ENCODE measurements at regions not wholly inside any gene's neighbourhood (a gene's known extent, or its start where the extent isn't known, plus 50 kb on each side); places are given as distances from the start of the nearest gene placed in this dataset.

- no peak for DNase-seq (ENCODE audit: low spot score)
Measured at GRCh38 chr11:116413301-116414242, 359.2 kb downstream of the BUD13 start.

GRCh38 chr11:116412118-116412889 lies 360.5 kb downstream of the BUD13 start:
- DNase-seq (ENCODE audit: low spot score): no peak

GRCh38 chr11:116409238-116409637 lies 363.5 kb downstream of the BUD13 start:
- DNase-seq (ENCODE audit: low spot score): no peak

GRCh38 chr11:116406042-116406441 lies 366.7 kb downstream of the BUD13 start:
- no peak for DNase-seq (ENCODE audit: low spot score)

- no peak for DNase-seq (ENCODE audit: low spot score)
Measured at GRCh38 chr11:116404462-116404798, 368.4 kb downstream of the BUD13 start.

- no peak for DNase-seq (ENCODE audit: low spot score)
Measured at GRCh38 chr11:116403794-116404461, 368.9 kb downstream of the BUD13 start.

- no peak for DNase-seq (ENCODE audit: low spot score)
Measured at GRCh38 chr11:116400081-116400480, 372.7 kb downstream of the BUD13 start.

GRCh38 chr11:116397602-116398084 lies 375.1 kb downstream of the BUD13 start:
- no peak for DNase-seq (ENCODE audit: low spot score)

GRCh38 chr11:116396331-116396730 lies 376.5 kb downstream of the BUD13 start:
- DNase-seq (ENCODE audit: low spot score): no peak

GRCh38 chr11:116394022-116394421 lies 378.8 kb downstream of the BUD13 start:
- no peak for DNase-seq (ENCODE audit: low spot score)

- no peak for DNase-seq (ENCODE audit: low spot score)
Measured at GRCh38 chr11:116390963-116391362, 381.8 kb downstream of the BUD13 start.

- no peak for DNase-seq (ENCODE audit: low spot score)
Measured at GRCh38 chr11:116388146-116388545, 384.6 kb downstream of the BUD13 start.

- DNase-seq (ENCODE audit: low spot score): no peak
Measured at GRCh38 chr11:116387641-116388040, 385.1 kb downstream of the BUD13 start.

GRCh38 chr11:116386118-116386699 lies 386.6 kb downstream of the BUD13 start:
- no peak for DNase-seq (ENCODE audit: low spot score)

GRCh38 chr11:116384876-116385275 lies 387.9 kb downstream of the BUD13 start:
- DNase-seq (ENCODE audit: low spot score): no peak

GRCh38 chr11:116384407-116384806 lies 388.4 kb downstream of the BUD13 start:
- no peak for DNase-seq (ENCODE audit: low spot score)

GRCh38 chr11:116379185-116379828 lies 393.5 kb downstream of the BUD13 start:
- peak; percentile 60 for DNase-seq (ENCODE audit: low spot score)

GRCh38 chr11:116376547-116376946 lies 396.2 kb downstream of the BUD13 start:
- DNase-seq (ENCODE audit: low spot score): no peak

- no peak for DNase-seq (ENCODE audit: low spot score)
Measured at GRCh38 chr11:116376054-116376453, 396.7 kb downstream of the BUD13 start.

GRCh38 chr11:116375221-116375620 lies 397.6 kb downstream of the BUD13 start:
- no peak for DNase-seq (ENCODE audit: low spot score)

- DNase-seq (ENCODE audit: low spot score): no peak
Measured at GRCh38 chr11:116374085-116374484, 398.7 kb downstream of the BUD13 start.
